ENCODE measurements at regions not wholly inside any gene's neighbourhood (a gene's known extent, or its start where the extent isn't known, plus 50 kb on each side); places are given as distances from the start of the nearest gene placed in this dataset.

DNA sequence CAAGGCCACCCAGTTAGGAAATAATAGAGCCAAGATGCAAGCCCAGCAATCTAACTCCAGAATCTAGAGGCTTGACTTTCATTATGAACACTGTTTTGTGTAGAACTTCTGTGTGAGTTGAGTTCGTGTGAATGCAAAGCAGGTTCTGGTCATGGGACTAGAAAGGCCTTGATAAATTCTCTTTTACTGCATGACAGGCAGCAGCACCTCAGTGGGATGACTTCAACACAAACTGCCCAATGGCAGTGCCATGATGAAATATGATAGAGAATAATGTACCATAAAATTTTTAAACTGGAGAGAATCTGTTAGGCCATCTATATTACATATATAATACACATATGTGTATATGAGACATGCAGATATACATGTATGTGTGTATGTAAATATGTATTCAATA lies 214.5 kb downstream of the KLF5 start:
- no peak overlapping the region for H3K27ac Mint-ChIP-seq
- peaks cover 39% of the 10 kb centered on the region for H3K4me1 Mint-ChIP-seq (ENCODE audit: low read depth)
- DNase-seq (ENCODE audit: low spot score), result no peak
- H3K36me3 Mint-ChIP-seq (ENCODE audit: low read depth), result peaks cover 7% of the 10 kb centered on the region
- H3K27me3 Mint-ChIP-seq (ENCODE audit: insufficient read depth), result no peaks in the 10 kb centered on the region
- H3K4me3 Mint-ChIP-seq, result no peak overlapping the region
- intact Hi-C loops (cut with micrococcal nuclease), result no loop called here
- peaks cover 39% of the 10 kb centered on the region for H3K9me3 Mint-ChIP-seq

DNA sequence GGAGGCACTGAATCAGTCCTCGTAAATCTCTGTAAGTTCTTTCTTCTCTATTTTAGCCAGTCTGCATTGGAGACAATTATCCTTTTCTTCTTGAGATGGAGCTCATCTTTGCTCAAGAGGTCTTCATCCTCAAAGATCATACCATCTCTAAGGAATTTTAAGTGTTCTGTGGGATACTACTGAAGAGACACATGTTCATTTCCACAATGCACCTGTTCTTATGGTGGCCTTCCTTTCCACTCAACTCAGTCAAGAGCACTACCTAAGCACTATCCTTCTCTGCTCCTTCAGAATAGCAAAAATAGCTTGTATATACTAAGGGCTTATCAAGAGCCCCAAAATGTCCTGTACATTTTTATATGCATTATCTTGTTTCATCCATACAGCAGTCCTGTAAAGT lies 214.0 kb downstream of the KLF5 start:
- no peak overlapping the region for H3K4me3 Mint-ChIP-seq
- no peak for DNase-seq (ENCODE audit: low spot score)
- H3K4me1 Mint-ChIP-seq (ENCODE audit: low read depth), result peaks cover 35% of the 10 kb centered on the region
- no peak overlapping the region for H3K27ac Mint-ChIP-seq
- H3K27me3 Mint-ChIP-seq (ENCODE audit: insufficient read depth), result no peaks in the 10 kb centered on the region
- peaks cover 38% of the 10 kb centered on the region for H3K9me3 Mint-ChIP-seq
- peaks cover 3% of the 10 kb centered on the region for H3K36me3 Mint-ChIP-seq (ENCODE audit: low read depth)
- intact Hi-C loops (cut with micrococcal nuclease), result no loop called here

DNA sequence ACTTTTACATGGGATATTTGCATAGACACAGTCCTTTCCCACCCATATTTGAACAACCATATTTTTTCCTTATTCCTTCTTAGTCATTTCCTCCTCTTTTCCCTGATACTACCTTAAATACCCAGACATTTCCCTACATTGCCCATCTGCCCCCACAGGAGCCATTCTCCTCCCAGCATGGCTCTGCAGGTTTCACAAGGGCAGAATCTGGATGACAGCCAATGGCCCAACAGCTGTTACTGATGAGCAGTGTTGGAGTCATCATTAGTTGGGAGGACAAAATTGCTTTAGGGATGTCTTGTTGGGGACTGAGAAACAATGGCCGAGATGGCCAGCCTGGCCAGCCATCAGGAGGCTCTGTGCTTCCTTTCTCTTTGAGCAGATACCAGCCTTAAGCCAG lies 209.5 kb downstream of the KLF5 start:
- no peaks in the 10 kb centered on the region for H3K27me3 Mint-ChIP-seq (ENCODE audit: insufficient read depth)
- no peak overlapping the region for H3K4me3 Mint-ChIP-seq
- peaks cover 6% of the 10 kb centered on the region for H3K4me1 Mint-ChIP-seq (ENCODE audit: low read depth)
- H3K36me3 Mint-ChIP-seq (ENCODE audit: low read depth), result peaks cover 3% of the 10 kb centered on the region
- peaks cover 29% of the 10 kb centered on the region for H3K9me3 Mint-ChIP-seq
- H3K27ac Mint-ChIP-seq, result no peak overlapping the region
- intact Hi-C loops (cut with micrococcal nuclease), result no loop called here
- no peak for DNase-seq (ENCODE audit: low spot score)

DNA sequence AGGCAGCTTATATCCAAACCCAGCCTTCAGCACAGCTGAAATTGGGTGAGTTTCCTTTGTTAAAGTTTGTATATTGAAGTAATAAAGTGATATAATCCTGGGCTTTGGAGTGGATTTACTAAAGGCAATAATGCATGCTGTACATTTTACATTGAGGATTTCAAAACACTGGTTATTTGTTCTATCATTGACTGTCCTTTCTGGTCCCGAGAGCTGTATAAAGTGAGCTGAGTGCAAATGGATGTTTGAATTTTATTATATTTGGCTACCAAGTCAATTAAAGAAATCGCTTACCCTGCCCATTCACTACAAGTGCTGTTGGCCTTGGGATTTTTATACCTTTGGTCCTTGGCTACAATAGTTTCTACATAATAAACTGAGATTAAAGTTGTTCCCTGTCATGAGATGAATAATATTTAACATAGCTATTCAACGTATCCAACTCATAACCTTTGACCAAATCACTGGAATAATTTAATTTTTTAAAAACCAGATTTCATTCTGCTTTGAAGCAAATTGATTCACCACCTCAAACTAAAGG lies 207.9 kb downstream of the KLF5 start:
- Mint-ChIP-seq H3K4me1 (ENCODE audit: low read depth) (no peaks in the 10 kb centered on the region), H3K9me3 (peaks cover 27% of the 10 kb centered on the region), H3K27me3 (ENCODE audit: insufficient read depth) (peaks cover 3% of the 10 kb centered on the region), H3K36me3 (ENCODE audit: low read depth) (peaks cover 3% of the 10 kb centered on the region), H3K4me3 (no peak overlapping the region), H3K27ac (no peak overlapping the region)
- intact Hi-C loops (cut with micrococcal nuclease), result no loop called here
- DNase-seq (ENCODE audit: low spot score), result no peak

DNA sequence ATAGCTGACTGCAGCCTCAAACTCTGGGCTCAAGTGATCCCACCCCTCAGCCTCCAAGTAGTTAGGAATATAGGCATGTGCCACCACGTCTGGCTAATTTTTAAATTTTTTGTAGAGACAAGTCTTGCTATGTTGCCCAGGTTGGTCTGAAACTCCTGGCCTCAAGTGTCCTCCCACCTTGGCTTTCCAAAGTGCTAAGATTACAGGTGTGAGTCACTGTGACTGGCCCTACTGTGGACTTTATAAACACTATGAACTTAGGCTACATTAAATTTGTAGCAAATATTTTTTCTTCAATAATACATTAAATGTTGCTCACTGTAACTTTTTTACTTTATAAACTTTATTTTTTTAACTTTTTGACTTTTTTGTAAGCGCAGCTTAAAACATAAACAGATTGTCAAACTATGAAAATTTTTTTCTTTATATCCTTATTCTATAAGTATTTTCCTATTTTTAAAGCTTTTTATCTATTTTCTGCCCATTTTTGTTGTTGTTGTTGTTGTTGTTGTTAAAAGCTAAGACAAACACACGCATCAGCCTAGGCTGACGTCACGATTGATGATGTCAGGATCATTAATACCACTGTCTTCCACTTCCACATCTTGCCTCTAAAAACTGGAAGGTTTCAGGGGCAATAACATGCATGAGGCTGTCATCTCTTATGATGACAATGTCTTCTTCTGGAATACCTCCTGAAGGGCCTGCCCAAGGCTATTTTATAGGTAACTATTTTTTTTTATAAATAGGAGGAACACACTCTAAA lies 204.2 kb downstream of the KLF5 start:
- no peak for DNase-seq (ENCODE audit: low spot score)
- H3K36me3 Mint-ChIP-seq (ENCODE audit: low read depth), result no peaks in the 10 kb centered on the region
- no peak overlapping the region for H3K4me3 Mint-ChIP-seq
- H3K9me3 Mint-ChIP-seq, result peaks cover under 1% of the 10 kb centered on the region
- H3K4me1 Mint-ChIP-seq (ENCODE audit: low read depth), result no peaks in the 10 kb centered on the region
- intact Hi-C loops (cut with micrococcal nuclease), result no loop called here
- H3K27me3 Mint-ChIP-seq (ENCODE audit: insufficient read depth), result peaks cover 4% of the 10 kb centered on the region
- H3K27ac Mint-ChIP-seq, result no peak overlapping the region

DNA sequence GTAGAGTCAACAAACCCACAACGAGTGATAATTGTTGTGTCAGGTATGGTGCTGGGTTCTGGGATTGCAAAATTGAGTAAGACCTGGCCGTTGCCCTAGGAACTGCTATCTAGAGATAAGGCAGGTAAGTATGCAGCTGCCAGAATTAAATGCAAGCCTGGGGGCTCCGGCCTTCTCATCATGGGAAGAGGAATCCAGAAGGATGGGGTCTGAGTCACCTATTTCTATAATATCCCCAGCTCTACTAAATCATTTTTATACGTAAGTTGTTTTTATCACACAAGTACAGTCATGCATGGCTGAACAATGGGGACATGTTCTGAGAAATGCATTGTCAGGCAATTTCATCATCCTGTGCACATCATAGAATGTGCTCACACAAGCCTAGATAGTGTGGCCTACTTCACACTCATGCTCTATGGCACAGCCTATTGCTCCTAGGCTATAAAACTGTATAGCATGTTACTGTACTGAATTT lies 203.0 kb downstream of the KLF5 start:
- no peak overlapping the region for H3K4me3 Mint-ChIP-seq
- no peaks in the 10 kb centered on the region for H3K36me3 Mint-ChIP-seq (ENCODE audit: low read depth)

DNA sequence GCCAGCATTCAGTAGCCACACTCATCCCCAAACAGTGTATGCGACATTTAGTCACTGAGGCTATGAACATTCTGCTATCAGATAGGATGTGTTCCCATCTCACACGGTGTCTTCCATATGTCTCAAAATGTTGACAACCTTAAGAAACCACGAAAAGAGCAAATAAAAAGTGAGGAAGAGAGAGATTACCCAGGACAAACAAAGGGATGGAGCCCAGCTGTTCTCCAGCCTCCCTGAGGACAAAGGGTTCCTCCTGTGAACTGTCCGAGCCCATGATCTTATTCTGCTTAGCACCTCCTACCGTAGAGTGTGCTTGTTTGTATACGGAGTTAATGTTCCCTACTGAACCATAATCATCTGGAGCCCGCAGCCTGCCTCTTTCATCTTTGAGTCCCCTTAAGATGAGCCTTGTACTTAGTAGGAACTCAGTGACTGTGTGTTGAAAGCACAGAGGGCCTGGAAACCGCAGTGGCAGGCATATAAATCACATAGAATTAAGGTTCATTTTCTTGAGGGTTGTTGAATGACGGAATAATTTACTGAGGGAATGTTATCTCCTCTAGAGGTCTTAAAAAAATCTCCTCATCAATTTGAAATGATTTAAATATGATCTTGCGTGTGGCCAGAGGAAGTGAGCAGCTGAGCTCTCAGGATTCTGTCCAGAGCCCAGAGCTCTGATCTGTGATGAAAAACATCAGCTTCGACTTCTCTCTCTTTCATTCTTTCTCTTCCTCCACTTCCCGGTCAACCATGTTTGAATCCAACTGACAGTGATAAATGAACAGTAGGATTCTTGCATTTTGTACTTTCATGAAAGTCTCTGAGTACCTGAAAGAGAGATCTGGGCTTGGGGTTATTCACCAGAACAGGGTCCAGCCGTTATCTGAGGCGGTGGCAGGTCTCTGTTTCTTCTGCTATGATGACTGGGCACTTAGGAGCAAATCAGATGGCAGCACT lies 200.5 kb downstream of the KLF5 start:
- Mint-ChIP-seq H3K36me3 (ENCODE audit: low read depth) (no peaks in the 10 kb centered on the region), H3K4me1 (ENCODE audit: low read depth) (no peaks in the 10 kb centered on the region), H3K27ac (no peak overlapping the region), H3K4me3 (no peak overlapping the region), H3K9me3 (no peaks in the 10 kb centered on the region), H3K27me3 (ENCODE audit: insufficient read depth) (peaks cover 4% of the 10 kb centered on the region)
- intact Hi-C loops (cut with micrococcal nuclease), result no loop called here
- no peak for DNase-seq (ENCODE audit: low spot score)

More for the DNA sequence above, 203.0 kb downstream of the KLF5 start:
- no peaks in the 10 kb centered on the region for H3K9me3 Mint-ChIP-seq
- H3K27ac Mint-ChIP-seq, result no peak overlapping the region
- peaks cover 4% of the 10 kb centered on the region for H3K27me3 Mint-ChIP-seq (ENCODE audit: insufficient read depth)
- DNase-seq (ENCODE audit: low spot score), result no peak
- no peaks in the 10 kb centered on the region for H3K4me1 Mint-ChIP-seq (ENCODE audit: low read depth)
- intact Hi-C loops (cut with micrococcal nuclease), result no loop called here

DNA sequence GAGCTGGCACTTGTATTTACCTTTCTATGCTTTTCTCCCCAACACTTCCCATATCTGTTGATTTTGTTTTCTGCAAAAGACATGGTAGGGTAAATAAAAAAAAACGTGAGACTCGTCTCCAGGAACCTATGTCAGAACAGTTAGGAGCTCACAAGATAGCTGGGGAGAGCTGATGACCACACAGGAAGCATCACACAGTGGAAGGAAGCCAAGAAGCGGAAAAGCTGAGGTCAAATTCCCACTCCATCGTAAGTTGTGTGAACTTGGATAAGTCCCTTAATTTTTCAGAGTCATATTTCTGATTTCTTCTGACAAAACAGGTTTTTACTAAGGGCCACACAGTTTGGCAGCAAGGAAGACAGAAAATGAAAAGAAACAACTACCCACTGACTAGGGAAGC lies 199.6 kb downstream of the KLF5 start:
- H3K4me3 Mint-ChIP-seq, result no peak overlapping the region
- H3K27ac Mint-ChIP-seq, result no peak overlapping the region
- no peaks in the 10 kb centered on the region for H3K9me3 Mint-ChIP-seq
- no peaks in the 10 kb centered on the region for H3K4me1 Mint-ChIP-seq (ENCODE audit: low read depth)
- intact Hi-C loops (cut with micrococcal nuclease), result no loop called here
- no peaks in the 10 kb centered on the region for H3K36me3 Mint-ChIP-seq (ENCODE audit: low read depth)
- no peak for DNase-seq (ENCODE audit: low spot score)
- H3K27me3 Mint-ChIP-seq (ENCODE audit: insufficient read depth), result peaks cover 4% of the 10 kb centered on the region

DNA sequence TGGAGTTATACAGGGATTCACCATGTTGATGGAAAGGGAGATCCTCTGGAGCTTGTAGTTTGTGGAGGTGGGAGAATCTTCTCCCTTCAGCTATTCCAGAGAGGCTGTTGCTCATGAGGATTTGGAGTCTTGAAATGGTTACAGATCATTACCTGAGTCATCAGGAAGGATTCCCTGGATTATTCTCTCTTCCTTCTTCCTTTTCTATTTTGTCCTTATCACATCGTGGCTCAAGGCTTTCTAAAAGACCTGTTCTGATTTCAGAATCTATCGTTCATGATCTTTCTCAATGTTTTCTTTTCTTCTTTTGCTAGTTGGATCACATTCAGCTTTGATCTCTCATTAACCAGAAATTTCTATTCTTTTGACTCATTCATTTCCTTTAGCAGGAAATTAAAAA lies 196.0 kb downstream of the KLF5 start:
- Mint-ChIP-seq H3K4me3 (no peak overlapping the region), H3K9me3 (no peaks in the 10 kb centered on the region), H3K27me3 (ENCODE audit: insufficient read depth) (peaks cover 3% of the 10 kb centered on the region), H3K27ac (no peak overlapping the region), H3K36me3 (ENCODE audit: low read depth) (no peaks in the 10 kb centered on the region), H3K4me1 (ENCODE audit: low read depth) (no peaks in the 10 kb centered on the region)
- intact Hi-C loops (cut with micrococcal nuclease), result no loop called here
- no peak for DNase-seq (ENCODE audit: low spot score)

DNA sequence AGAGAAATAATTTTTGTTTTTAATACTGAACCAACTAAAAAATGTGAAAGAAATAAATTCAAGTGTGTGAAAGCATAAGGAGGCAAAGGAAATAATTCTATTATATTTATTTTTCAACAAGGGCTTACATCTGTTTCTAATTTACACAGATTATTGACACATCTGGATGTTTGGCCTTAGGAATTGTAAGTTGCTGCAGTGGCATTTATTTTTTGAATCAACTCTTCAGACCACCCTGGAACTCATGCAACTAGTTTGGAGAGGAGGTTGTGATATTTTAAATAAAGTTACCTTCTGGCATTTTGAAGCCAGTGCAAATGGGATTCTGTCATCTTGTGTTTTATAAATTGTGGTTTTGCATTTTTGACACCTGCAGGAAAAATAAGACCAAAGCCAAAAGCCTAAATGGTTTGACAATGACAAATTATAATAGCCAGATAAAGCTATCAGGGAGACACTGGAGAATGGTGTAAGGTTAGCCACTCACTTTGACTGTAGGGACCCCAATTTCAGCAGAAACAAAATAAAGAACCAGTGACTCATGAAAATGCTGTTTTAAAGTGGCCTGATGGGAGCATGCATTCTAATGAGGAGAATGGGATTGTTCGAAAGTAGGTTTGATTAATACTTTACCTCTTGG lies 192.9 kb downstream of the KLF5 start:
- H3K27me3 Mint-ChIP-seq (ENCODE audit: insufficient read depth), result peaks cover 3% of the 10 kb centered on the region

DNA sequence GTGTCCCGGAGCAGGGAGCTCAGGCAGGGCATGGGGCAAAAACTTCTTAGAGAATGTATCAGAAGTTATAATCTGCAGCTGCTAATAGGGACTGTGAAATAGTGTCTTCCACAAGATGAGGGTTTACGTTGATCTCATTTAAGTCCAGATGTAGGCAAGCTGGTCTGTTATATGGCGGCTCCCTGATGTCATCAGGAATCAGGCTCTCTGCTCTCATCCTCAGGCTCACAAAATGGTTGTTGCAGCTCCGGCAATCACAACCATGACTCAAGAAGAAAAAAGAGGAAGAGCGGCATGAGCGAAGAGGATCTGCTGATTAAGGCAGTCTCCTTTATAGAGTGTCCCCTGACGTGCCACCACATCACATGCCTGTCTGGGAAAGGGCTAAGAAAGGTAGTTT lies 191.3 kb downstream of the KLF5 start:
- Mint-ChIP-seq H3K27ac (no peak overlapping the region), H3K27me3 (ENCODE audit: insufficient read depth) (peaks cover 3% of the 10 kb centered on the region), H3K36me3 (ENCODE audit: low read depth) (no peaks in the 10 kb centered on the region), H3K9me3 (no peaks in the 10 kb centered on the region), H3K4me3 (no peak overlapping the region), H3K4me1 (ENCODE audit: low read depth) (no peaks in the 10 kb centered on the region)
- intact Hi-C loops (cut with micrococcal nuclease), result no loop called here
- DNase-seq (ENCODE audit: low spot score), result no peak

More for the DNA sequence above, 192.9 kb downstream of the KLF5 start:
- Mint-ChIP-seq H3K27ac (no peak overlapping the region), H3K36me3 (ENCODE audit: low read depth) (no peaks in the 10 kb centered on the region), H3K4me3 (no peak overlapping the region), H3K4me1 (ENCODE audit: low read depth) (no peaks in the 10 kb centered on the region), H3K9me3 (no peaks in the 10 kb centered on the region)
- intact Hi-C loops (cut with micrococcal nuclease), result no loop called here
- no peak for DNase-seq (ENCODE audit: low spot score)

DNA sequence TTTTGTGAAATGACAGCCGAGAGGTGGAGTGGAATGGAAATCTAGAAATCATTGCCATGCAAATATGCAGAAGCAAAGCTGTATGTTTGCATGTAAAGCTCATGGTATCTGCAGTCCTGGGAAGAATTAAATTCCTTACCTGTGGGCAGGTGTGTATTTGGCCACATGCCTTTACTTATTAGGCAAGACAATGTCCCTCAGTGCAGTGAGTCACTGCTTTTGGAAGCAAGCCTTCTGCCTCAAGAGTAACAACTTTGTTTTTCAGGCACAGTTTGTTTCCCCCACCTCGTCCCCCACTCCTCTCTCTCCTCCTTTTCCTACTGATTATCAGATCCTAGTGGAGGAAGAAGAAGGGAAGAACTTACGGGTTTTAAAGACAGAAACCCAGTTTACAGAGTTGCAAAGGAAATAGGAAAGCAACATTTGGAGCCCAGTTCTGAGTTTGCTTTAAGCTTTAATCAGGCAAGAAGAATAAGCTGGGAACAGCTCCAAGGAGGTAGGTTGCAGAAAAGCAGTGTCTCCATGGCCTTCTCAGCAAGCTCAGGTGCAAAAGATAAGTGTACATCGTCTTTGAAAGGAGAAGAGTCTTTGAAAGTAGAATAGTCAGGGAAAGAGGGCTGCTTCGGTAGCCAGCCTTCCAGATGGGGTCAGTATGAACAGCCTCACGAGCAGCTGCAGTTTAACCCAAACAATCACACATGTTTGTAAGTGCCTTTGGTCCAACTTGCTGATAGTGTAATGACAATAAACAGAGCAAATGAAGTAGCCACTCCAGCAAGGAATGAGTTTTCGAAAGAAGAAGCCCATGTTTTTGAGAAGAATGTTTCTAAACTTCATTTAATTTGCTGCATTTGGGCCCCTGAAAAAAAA lies 190.1 kb downstream of the KLF5 start:
- intact Hi-C loops (cut with micrococcal nuclease), result no loop called here
- Mint-ChIP-seq H3K9me3 (no peaks in the 10 kb centered on the region), H3K27me3 (ENCODE audit: insufficient read depth) (peaks cover 3% of the 10 kb centered on the region), H3K4me3 (no peak overlapping the region), H3K27ac (no peak overlapping the region), H3K4me1 (ENCODE audit: low read depth) (no peaks in the 10 kb centered on the region), H3K36me3 (ENCODE audit: low read depth) (no peaks in the 10 kb centered on the region)
- no peak for DNase-seq (ENCODE audit: low spot score)
